GM19455 (cell line): ENCODE measurements at regions not wholly inside any gene's neighbourhood (a gene's known extent, or its start where the extent isn't known, plus 50 kb on each side); places are given as distances from the start of the nearest gene placed in this dataset.
"Not testable (repeated sequence)": the region's sequence is repeated elsewhere in the genome, so short reads cannot be mapped to it uniquely, and the experiment has no call there.

Experiments used
- ATAC-seq: cut with Tn5 transposase; IDR thresholded peaks from one replicate; pipeline ENCODE4 v1.9.1; 2021; ENCODE audit not compliant: unreplicated experiment

- ATAC-seq, result no peak
These were observed 95.7 kb upstream of the NR5A2 start for GRCh38 chr1:199931666-199932377.

- no peak for ATAC-seq
These were observed 95.0 kb upstream of the NR5A2 start for GRCh38 chr1:199932462-199932861.

GRCh38 chr1:199936441-199936840 lies 91.1 kb upstream of the NR5A2 start:
- ATAC-seq, result no peak

GRCh38 chr1:199937161-199937560 lies 90.3 kb upstream of the NR5A2 start:
- no peak for ATAC-seq

GRCh38 chr1:199937661-199938060 lies 89.8 kb upstream of the NR5A2 start:
- ATAC-seq, result no peak

GRCh38 chr1:199944986-199945385 lies 82.5 kb upstream of the NR5A2 start:
- no peak for ATAC-seq

- ATAC-seq, result no peak
These were observed 81.9 kb upstream of the NR5A2 start for GRCh38 chr1:199945591-199945990.

- ATAC-seq, result no peak
These were observed 81.0 kb upstream of the NR5A2 start for GRCh38 chr1:199946305-199947155.

GRCh38 chr1:199948587-199949280 lies 78.8 kb upstream of the NR5A2 start:
- no peak for ATAC-seq

GRCh38 chr1:199951005-199951404 lies 76.5 kb upstream of the NR5A2 start:
- ATAC-seq, result not testable (repeated sequence)

GRCh38 chr1:199953651-199954050 lies 73.9 kb upstream of the NR5A2 start:
- ATAC-seq, result no peak

GRCh38 chr1:199954699-199955098 lies 72.8 kb upstream of the NR5A2 start:
- ATAC-seq, result no peak

- ATAC-seq, result no peak
These were observed 72.3 kb upstream of the NR5A2 start for GRCh38 chr1:199955235-199955634.

- ATAC-seq, result no peak
These were observed 71.5 kb upstream of the NR5A2 start for GRCh38 chr1:199956005-199956404.

GRCh38 chr1:199959033-199959774 lies 68.3 kb upstream of the NR5A2 start:
- ATAC-seq, result no peak

GRCh38 chr1:199959775-199960110 lies 67.8 kb upstream of the NR5A2 start:
- ATAC-seq, result no peak

- ATAC-seq, result no peak
These were observed 57.4 kb upstream of the NR5A2 start for GRCh38 chr1:199970125-199970524.

- ATAC-seq, result no peak
These were observed 50.9 kb upstream of the NR5A2 start for GRCh38 chr1:199976496-199977144.
